BLaER1 (cell line): ENCODE measurements at regions not wholly inside any gene's neighbourhood (a gene's known extent, or its start where the extent isn't known, plus 50 kb on each side); places are given as distances from the start of the nearest gene placed in this dataset.
A peak's percentile ranks its signal among the peaks of the same experiment; 100 is the strongest.

Experiments
- H3K27ac ChIP-seq: shearing (Covaris generic); formaldehyde crosslinking; 2 replicates; pipeline ENCODE4 v1.8.1; 2022
- H3K27me3 ChIP-seq: shearing (Covaris generic); formaldehyde crosslinking; 2 replicates; pipeline ENCODE4 v1.8.1; 2022
- H3K36me3 ChIP-seq: shearing (Covaris generic); formaldehyde crosslinking; 2 replicates; pipeline ENCODE4 v1.8.1; 2022
- H3K4me1 ChIP-seq: shearing (Covaris generic); formaldehyde crosslinking; 2 replicates; pipeline ENCODE4 v1.8.1; 2022
- H3K4me2 ChIP-seq: shearing (Covaris generic); formaldehyde crosslinking; 2 replicates; pipeline ENCODE4 v1.8.1; 2022
- H3K4me3 ChIP-seq: shearing (Covaris generic); formaldehyde crosslinking; 2 replicates; pipeline ENCODE4 v1.8.1; 2022
- H3K9ac ChIP-seq: shearing (Covaris generic); formaldehyde crosslinking; 2 replicates; pipeline ENCODE4 v1.8.1; 2022
- H3K9me3 ChIP-seq: shearing (Covaris generic); formaldehyde crosslinking; 2 replicates; pipeline ENCODE4 v1.8.1; 2022
- H4K20me1 ChIP-seq: shearing (Covaris generic); formaldehyde crosslinking; 2 replicates; pipeline ENCODE4 v1.8.1; 2022
- Cebpa-rat ChIP-seq: shearing (Covaris generic); IDR thresholded peaks from 2 replicates; pipeline ENCODE4 v1.8.1; 2022

DNA sequence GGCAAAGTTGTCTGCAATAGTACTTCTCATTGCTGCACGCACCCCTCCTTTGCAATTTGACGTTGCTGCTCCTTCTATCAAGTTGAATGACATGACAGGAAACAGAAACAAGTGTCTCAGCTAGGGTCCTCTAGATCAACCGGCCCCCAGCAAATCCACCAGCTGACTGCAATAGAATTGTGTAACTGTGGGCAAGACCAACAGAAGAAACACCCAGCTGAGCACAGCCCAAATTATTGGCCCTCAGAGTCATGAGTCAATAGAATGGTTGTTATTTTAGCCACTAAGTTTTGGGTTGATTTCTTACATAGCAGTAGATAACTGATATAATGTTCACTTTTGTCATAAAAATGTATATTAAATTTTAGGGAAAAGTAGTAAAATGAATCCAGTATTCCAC, 202.7 kb downstream of the MAFB start:
- H3K9me3 ChIP-seq = no peaks in the 10 kb centered on the region
- no peaks in the 10 kb centered on the region for H3K27me3 ChIP-seq
- H3K4me1 ChIP-seq = peaks cover 19% of the 10 kb centered on the region
- H3K4me3 ChIP-seq = no peak overlapping the region
- H3K27ac ChIP-seq = no peak overlapping the region
- no peaks in the 10 kb centered on the region for H3K36me3 ChIP-seq
- H3K9ac ChIP-seq = no peak overlapping the region
- no peak for TF ChIP-seq Cebpa-rat
- no peak overlapping the region for H3K4me2 ChIP-seq
- H4K20me1 ChIP-seq = no peaks in the 10 kb centered on the region

DNA sequence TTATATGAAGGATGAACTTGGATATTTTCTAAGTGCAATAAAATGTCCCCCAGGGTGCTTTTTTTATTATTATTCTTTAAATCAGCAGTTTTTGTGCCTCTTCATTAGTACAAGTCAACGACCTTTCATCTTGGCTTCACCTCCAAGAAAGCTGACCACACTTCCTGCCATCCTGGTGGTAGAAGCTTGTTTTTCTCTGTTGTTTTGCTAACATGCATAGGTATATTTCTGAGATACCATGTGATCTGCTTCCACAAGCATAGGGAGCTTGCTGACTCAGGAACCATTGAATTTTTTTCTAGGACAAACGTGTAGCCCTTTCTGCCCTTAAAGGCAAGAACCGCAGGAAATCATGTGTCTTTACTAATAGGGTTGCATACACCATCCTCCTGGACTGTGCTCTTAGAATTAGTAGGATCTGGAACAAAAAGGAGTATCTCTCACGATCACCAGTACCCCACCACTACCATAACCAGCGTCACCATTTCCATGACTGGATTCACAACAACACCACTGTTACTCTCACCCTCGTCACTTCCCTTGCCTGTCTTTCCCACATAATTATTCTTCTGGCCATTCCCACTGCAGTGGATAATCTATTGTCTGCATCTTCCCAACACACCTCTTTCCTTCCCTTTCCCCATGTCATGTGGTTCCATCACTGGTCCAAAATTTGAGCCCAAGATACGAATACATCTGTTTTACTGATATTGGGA, 207.1 kb downstream of the MAFB start:
- Histone ChIP-seq H3K4me1 (no peaks in the 10 kb centered on the region), H3K9ac (no peak overlapping the region), H3K27ac (no peak overlapping the region), H3K4me3 (no peak overlapping the region), H3K4me2 (no peak overlapping the region), H3K27me3 (no peaks in the 10 kb centered on the region), H4K20me1 (no peaks in the 10 kb centered on the region), H3K36me3 (no peaks in the 10 kb centered on the region), H3K9me3 (no peaks in the 10 kb centered on the region)
- no peak for TF ChIP-seq Cebpa-rat

DNA sequence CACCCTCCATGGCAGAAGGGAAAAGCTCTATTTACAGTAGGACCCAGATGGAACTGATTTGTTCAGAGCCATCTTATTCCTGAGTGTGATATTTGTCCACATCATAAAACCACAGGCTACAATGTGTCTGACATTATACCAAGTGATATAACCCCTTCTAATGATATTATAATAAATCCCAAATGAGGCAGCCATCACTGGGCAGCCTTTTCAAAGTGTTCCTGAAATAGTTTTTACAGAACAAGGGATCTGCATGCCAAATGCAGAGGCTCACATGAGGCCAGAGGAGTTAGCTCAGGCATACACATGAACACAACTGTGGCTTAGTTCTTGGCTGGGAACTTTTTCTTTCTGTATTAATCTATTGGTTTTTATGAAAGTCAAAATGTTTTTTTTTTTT, 207.7 kb downstream of the MAFB start:
- no peaks in the 10 kb centered on the region for H3K36me3 ChIP-seq
- no peak overlapping the region for H3K4me2 ChIP-seq
- H3K27ac ChIP-seq = no peak overlapping the region
- no peak overlapping the region for H3K4me3 ChIP-seq
- TF ChIP-seq Cebpa-rat = no peak
- H3K9me3 ChIP-seq = no peaks in the 10 kb centered on the region
- H4K20me1 ChIP-seq = no peaks in the 10 kb centered on the region
- H3K27me3 ChIP-seq = no peaks in the 10 kb centered on the region
- no peak overlapping the region for H3K9ac ChIP-seq
- H3K4me1 ChIP-seq = no peaks in the 10 kb centered on the region

DNA sequence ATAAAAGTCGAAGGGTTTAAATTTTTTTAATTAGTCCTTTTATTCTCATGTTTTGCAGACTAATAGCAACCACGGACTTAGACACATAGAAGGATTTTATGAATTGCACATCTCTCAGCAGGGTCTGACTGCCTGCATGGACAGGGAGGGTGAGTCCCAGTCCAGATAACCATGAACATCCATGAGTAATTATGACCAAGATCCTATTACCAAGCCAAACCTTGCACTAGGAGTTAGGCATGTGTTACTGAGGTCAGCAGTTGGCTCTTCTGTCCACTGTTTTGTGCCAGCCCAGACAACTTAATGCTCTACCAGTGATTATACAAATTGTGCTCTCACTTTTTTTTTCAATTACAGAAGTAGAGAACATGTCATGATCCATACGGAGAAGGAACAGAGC, 211.2 kb downstream of the MAFB start:
- no peaks in the 10 kb centered on the region for H3K27me3 ChIP-seq
- no peaks in the 10 kb centered on the region for H3K36me3 ChIP-seq
- H3K4me3 ChIP-seq = no peak overlapping the region
- no peak overlapping the region for H3K27ac ChIP-seq
- H3K4me1 ChIP-seq = no peaks in the 10 kb centered on the region
- no peak overlapping the region for H3K9ac ChIP-seq
- no peak overlapping the region for H3K4me2 ChIP-seq
- no peaks in the 10 kb centered on the region for H3K9me3 ChIP-seq
- H4K20me1 ChIP-seq = no peaks in the 10 kb centered on the region
- no peak for TF ChIP-seq Cebpa-rat

DNA sequence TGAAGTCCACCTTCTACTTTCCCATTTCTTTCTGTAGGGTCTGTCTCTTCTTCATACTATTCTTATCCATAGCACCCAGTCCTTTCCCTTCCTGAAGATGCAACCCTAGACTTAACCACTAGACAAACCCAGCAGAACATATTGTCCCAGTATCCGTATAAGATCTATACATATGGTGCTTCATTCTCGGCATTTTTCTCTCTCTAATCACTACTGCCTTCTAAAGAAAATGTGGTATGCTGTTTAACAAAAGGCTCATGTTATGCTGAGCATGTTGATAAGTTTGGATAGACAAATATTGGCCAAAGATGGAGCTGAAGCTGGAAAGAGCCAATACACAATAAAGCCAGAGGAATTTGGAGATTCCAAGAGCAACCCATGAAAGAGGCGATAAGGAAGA, 212.6 kb downstream of the MAFB start:
- H3K36me3 ChIP-seq = no peaks in the 10 kb centered on the region
- H3K4me1 ChIP-seq = peaks cover 13% of the 10 kb centered on the region
- H3K9me3 ChIP-seq = no peaks in the 10 kb centered on the region
- H4K20me1 ChIP-seq = no peaks in the 10 kb centered on the region
- H3K4me2 ChIP-seq = no peak overlapping the region
- TF ChIP-seq Cebpa-rat = no peak
- H3K27me3 ChIP-seq = no peaks in the 10 kb centered on the region
- H3K4me3 ChIP-seq = no peak overlapping the region
- no peak overlapping the region for H3K9ac ChIP-seq
- no peak overlapping the region for H3K27ac ChIP-seq

DNA sequence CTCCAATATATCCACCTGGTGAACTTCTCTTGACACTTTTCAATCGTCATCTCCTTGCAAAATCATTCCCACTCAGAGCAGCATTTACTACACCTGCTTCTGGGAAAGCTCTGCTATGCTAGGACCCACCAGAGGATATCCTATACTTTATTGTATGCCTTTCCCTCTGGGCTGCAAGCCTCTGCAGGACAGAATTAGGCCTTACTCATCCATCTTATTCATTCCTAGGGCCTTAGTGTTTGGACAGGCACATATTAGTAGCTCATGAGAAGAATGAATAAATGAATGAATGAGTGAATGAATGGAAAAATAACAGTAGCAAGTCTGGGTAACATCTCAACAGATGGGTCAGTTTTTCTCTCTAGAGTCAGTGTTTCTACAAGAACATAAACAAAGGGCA, 216.1 kb downstream of the MAFB start:
- H4K20me1 ChIP-seq = peaks cover 11% of the 10 kb centered on the region; the same call in 1 of the 2 replicates
- no peak overlapping the region; the same call in 1 of the 2 replicates for H3K4me2 ChIP-seq
- no peak overlapping the region for H3K27ac ChIP-seq
- no peaks in the 10 kb centered on the region for H3K36me3 ChIP-seq
- H3K4me3 ChIP-seq = no peak overlapping the region
- peaks cover 33% of the 10 kb centered on the region for H3K4me1 ChIP-seq
- H3K9me3 ChIP-seq = no peaks in the 10 kb centered on the region
- no peak for TF ChIP-seq Cebpa-rat
- no peaks in the 10 kb centered on the region for H3K27me3 ChIP-seq
- no peak overlapping the region for H3K9ac ChIP-seq

DNA sequence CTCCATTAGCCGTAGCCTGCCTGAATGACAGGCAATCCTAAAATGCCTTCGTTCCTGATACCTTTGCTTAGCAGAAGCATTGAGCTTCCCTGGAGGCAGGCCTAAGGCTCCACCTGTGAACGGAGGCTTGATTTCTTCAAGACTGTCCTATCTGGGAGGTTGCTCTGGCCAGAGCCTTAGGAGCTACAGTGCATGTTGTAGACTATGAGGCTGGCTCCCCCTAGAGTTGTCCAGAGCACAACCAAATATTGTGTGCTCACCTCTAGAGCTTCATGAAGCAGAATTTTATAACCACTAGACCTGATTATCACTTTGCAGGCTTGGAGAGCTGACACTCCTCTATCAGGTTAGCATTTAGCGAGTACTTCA, 217.8 kb downstream of the MAFB start:
- Histone ChIP-seq H3K27ac (no peak overlapping the region), H3K4me1 (peaks cover 49% of the 10 kb centered on the region), H4K20me1 (peaks cover 11% of the 10 kb centered on the region; the same call in 1 of the 2 replicates), H3K36me3 (no peaks in the 10 kb centered on the region), H3K9me3 (no peaks in the 10 kb centered on the region), H3K9ac (0 out of 2 replicates have a peak overlapping the region, but pooled peaks have one; percentile 7), H3K4me2 (peak overlapping the region; percentile 90), H3K27me3 (no peaks in the 10 kb centered on the region), H3K4me3 (no peak overlapping the region; the same call in 1 of the 2 replicates)
- TF ChIP-seq Cebpa-rat = no peak

DNA sequence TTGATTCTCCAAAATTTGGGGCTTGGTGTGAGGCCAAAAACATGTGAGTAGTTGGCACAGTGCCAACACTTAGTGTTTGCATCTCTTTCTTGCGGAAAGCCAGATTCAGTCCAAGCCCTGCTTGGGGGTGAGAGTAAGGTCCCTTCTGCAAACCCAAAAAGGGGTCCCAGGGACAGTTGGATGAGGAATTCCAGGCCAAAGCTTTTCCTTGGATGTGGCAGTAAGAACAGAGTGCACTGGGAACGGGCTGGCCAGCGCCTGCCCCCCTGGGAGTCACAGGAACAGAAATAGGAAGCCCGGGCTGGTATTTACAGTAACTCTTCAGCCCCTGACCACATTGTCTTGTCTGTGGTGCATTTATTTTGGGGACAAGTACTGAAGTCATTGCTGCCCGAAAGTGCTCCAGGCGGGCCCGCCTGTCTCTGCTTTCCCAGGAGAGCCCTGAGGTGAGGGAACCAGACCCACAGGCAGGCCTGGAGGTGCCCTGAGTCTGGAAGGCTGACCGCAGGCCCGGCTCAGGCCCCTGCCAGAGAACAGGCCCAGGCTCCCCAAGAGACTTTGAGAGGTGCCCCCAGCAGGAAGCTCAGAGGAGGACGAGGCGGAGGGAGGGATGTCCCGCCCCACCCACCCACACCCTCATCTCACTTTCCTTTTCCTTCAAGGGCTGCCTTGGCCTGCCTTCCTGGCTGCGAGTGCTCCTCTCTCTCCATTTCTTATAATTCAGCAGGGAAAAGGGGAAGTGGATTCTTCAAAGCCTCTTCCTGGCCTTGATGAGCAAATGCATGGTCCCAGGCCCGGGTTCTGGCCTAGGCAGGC, 218.4 kb downstream of the MAFB start:
- no peak for TF ChIP-seq Cebpa-rat
- Histone ChIP-seq H3K27ac (no peak overlapping the region), H3K4me2 (peak overlapping the region; percentile 90), H3K9ac (no peak overlapping the region), H3K36me3 (no peaks in the 10 kb centered on the region), H4K20me1 (peaks cover 11% of the 10 kb centered on the region; the same call in 1 of the 2 replicates), H3K9me3 (no peaks in the 10 kb centered on the region), H3K4me3 (no peak overlapping the region; the same call in 1 of the 2 replicates), H3K27me3 (no peaks in the 10 kb centered on the region), H3K4me1 (peaks cover 51% of the 10 kb centered on the region)

DNA sequence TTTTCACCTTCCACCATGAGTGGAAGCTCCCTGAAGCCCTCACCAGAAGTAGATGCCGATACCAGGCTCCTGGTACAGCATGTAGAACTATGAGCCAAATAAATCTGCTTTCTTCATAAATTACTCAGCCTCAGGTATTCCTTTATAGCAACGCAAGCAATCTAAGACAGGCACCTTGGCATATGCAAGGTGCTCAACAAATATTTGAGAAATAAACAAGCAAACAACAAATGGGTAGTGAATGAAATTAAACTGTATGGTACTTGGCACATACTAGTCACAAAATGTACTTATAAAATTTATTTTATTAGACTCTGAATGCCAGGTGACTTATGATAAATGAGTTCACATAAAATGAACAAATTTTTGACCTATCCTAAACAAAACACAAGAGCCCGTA, 220.3 kb downstream of the MAFB start:
- Histone ChIP-seq H3K9me3 (no peaks in the 10 kb centered on the region), H3K27ac (no peak overlapping the region), H3K27me3 (no peaks in the 10 kb centered on the region), H3K36me3 (no peaks in the 10 kb centered on the region), H3K4me1 (peaks cover 51% of the 10 kb centered on the region), H3K4me2 (no peak overlapping the region), H4K20me1 (peaks cover 11% of the 10 kb centered on the region; the same call in 1 of the 2 replicates), H3K9ac (no peak overlapping the region), H3K4me3 (no peak overlapping the region)
- TF ChIP-seq Cebpa-rat = no peak
